ENCODE measurements at regions not wholly inside any gene's neighbourhood (a gene's known extent, or its start where the extent isn't known, plus 50 kb on each side); places are given as distances from the start of the nearest gene placed in this dataset.

- DNase-seq, result no peak
These were observed 347.5 kb downstream of the GPAM start for GRCh38 chr10:111836064-111836463.

GRCh38 chr10:111836571-111836970, 347.0 kb downstream of the GPAM start:
- no peak for DNase-seq

GRCh38 chr10:111837086-111837485, 346.5 kb downstream of the GPAM start:
- no peak for DNase-seq

DNA sequence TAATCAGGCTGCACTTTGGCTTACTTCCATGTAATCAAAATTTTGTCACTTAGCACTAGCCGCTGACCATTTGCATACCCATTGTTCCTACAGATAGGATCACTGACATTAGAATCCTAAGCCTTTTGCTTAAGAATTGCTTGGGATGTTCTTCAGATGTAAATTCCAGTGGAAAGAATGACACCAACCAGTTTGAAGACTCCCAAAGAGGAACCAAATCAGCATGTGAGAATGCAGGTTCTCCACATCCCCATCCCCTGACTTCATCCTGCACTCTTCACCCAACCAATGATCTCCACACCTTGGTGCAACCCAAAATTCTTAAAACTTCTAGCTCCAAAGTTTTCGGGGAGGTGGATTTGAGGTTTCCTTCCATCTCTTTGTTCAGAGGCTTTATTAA, 345.6 kb downstream of the GPAM start:
- DNase-seq, result no peak

DNA sequence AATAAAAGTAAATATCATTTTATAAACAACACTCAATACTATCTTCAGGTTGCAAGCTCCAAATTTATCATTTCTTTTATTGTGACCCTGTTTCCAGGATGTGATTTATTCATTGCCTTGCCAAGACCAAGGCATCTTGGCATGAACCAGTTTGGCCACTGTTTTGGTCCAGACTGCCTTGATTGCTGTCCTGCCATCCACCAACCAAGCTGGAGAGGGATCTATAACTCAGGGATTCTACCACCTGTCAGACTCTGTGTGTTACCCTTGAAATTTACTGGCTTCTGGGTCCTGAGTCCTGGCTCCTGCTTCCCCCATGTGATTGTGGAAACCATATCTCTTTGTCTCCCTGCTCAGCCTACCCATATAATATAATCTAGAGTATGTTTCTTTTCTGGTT, 343.0 kb downstream of the GPAM start:
- no peak for DNase-seq

GRCh38 chr10:111852801-111853200, 330.8 kb downstream of the GPAM start:
- no peak for DNase-seq

- DNase-seq, result no peak
These were observed 326.9 kb downstream of the GPAM start for GRCh38 chr10:111856631-111857030.

- no peak for DNase-seq
These were observed 318.0 kb downstream of the GPAM start for GRCh38 chr10:111865550-111865949.

GRCh38 chr10:111871458-111871857, 312.1 kb downstream of the GPAM start:
- no peak for DNase-seq

DNA sequence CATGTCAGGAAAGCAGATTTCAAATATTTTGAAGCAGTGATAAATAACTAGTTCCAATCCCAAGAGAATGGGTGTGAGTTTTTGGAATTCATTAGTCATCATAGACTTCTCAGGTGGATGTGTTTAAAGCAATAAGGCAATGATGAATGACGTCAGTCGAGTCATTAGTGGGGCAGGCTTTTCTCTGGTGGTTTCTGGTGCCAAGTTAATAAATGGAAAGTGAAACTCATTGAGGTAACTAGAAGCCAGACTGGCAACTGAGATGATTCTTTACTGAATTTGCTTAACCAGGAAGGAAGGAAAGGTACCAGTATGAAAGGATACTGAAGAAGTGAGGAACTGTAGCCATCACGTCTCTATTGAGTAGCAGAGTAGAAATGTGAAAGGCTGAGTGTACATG, 311.0 kb downstream of the GPAM start:
- no peak for DNase-seq

- no peak for DNase-seq
These were observed 310.5 kb downstream of the GPAM start for GRCh38 chr10:111873041-111873440.

DNA sequence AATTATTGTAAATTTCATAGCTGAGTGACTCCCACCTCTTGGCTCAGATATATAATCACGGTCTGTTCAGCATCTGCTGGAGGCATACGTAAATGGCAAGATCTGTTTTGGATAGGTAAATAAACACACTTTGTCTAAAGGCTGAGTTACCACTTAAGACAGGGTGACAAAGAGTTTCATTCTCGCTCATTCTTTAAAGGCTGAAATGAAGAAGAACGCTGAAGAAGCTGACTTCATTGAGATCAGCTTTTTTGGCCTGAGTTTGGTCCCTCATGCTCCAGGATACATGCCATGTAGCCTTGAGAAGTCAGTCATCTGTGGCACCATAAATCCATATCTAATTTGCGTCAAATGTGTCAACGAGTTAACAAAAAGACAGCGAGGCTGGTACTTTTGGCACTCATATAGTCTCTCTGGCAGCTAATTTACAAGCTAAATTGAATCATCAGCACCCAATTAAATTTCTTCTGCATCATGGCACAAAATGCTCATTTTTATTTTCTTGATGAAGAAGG, 309.9 kb downstream of the GPAM start:
- no peak for DNase-seq

DNA sequence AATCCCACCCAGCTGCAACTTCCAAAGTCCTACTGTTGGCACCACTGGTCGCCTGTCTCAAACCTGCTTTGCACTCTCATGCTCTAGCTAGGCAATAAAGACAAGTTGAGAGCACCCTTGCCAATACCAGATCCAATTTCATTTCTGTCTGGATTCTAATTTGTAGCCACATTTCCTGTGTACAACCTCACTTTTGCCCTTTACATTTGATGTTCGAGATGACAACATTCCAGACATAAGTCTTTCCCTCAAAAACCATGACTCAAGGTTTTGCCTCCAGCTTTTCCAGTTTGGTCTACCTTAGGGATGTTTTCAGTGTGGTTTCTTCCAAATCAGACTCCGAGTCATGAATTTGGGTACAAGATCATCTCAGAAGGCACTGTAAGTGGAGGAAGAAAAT, 309.0 kb downstream of the GPAM start:
- no peak for DNase-seq

DNA sequence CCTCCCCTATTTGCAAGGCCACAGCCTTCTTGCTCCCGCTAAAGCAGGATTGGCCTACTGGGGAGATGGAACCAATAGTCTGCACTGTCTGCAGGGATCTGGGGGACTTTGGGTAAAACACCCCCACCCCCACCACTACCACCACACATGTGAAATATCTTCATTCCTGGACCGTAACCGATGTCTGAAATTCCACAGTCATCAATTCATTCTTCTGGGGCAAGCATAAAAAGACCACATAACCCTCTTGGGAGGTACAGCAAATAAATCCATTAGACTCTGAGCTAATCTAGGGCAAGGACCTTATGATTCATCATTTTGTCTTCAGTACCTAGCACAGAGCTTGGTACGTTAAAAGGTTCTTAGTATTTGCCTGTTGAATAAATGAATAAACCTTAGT, 307.8 kb downstream of the GPAM start:
- DNase-seq, result no peak

DNA sequence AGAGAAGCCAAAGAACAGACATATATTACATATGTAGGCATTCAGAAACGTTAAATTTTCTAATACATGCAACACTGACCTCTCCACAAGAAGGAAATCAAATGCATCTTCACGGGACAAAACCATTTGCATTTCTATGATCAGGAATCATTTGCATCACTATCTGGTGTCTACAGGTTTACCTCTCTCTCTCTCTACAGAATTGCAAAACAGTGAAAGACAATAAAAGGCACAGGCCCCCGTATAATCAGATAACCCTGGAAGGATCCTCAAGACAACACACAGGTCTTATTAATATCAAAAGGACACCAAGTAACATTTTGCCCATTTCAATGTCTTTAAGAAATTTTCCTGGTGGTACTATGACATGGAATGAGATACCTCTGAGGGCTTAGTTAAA, 306.3 kb downstream of the GPAM start:
- no peak for DNase-seq

DNA sequence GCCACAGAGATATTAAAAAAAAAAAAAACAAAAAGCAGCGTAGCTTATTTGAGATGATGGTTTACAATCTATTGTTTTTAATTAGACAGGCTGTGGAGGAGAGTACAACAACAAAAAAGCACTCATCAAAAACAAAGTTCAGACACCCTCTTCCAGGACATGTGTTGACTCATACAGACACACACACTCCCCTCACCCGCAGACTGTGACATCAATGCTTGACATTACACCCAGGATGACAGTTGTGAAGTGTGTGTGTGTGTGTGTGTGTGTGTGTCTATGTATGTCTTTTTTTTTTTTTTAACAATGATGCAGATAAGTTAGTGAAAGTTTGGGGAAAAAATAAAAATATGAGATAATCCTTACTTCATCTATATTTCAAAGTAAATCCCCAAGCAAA, 303.6 kb downstream of the GPAM start:
- DNase-seq, result no peak

DNA sequence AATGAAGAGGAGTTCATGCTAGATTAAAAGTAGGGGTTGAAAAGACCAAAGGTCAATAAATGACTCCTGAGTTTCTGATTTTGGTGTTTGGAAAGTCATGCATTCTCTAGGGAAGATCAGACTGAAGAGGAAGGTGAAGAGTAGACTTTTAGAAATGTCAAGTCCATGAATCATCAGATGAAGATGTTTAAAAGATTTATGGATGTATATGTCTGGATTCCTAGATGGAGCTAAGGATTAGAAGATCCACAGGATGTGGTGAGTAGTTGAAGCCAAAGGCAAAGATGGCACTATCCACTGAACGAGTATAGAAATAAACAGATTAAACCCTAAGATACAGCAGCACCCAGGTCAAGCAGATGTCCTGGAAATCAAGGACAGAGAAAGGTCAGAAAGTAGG, 298.5 kb downstream of the GPAM start:
- no peak for DNase-seq

DNA sequence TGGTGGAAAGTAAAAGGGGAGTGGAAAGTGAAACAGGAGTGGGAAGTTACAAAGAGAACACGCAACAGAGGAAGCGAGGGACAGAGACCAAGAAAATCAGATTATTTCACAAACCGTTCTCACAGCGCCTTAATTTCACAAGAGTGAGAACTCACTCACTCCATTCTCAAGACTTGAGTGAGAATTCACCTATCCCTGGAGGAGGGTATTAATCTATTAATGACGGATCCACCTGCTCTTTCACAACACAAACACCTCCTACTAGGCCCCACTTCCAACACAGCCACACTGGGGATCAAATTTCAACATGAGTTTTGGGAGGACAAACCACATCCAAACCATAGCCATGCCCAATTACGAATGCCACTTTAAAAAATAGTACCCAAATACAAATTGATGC, 297.6 kb downstream of the GPAM start:
- DNase-seq, result no peak

DNA sequence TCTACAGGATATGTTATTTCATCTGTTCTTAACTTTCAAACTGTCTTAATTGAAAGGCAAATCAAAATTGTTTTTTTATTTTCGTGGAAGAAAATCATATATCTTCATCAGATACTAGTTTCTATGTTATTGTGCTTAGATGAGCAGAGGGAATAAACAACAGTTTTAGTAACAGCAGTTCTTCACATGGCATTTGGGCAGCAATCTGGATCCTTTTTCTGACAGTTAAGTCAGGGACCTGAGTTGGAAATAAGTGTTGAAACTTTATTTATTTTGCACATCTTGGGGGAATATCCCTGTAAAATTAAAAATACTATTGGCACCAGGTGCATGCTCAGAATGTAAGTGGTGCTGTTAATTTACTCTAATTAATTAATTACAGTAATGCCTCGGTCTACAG, 296.3 kb downstream of the GPAM start:
- DNase-seq, result no peak

DNA sequence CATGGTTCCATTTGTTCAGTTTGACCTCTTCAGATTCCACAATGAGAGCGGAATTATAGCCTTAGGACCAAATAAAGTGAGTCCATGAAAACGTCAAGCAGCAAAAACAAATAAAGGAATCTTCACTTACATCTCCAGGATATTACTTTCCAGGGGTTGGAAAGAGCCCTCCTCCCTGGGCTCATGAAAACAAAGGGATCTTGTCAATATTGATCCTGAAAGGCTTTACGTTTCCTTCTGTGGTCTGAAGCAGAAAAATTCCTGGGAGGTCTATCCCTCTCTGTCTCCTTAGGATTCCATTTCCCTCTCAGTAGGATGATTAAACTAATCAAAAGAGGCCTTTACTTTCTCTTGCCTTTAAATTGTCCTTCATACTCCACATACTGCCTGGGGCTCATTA, 293.5 kb downstream of the GPAM start:
- DNase-seq, result no peak

- DNase-seq, result no peak
These were observed 267.6 kb downstream of the GPAM start for GRCh38 chr10:111916011-111916410.

DNA sequence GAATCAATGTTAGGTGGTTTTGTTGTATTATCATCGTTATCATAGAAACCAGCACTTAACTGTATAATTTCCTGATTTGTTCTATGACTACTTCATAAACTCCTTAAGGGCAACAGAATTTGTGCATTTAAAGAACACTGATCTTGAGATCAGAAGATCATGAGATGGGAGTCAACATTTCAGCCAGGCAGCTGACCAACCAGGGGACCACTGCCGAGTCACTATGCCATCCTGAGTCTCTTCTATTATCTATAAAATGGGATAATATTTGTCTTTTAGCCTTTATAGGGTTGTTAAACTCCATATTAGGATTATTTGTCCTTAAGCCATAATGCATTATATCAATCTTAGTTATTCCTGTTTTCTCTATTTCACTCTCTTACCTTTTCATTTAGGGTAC, 261.7 kb downstream of the GPAM start:
- DNase-seq, result no peak

DNA sequence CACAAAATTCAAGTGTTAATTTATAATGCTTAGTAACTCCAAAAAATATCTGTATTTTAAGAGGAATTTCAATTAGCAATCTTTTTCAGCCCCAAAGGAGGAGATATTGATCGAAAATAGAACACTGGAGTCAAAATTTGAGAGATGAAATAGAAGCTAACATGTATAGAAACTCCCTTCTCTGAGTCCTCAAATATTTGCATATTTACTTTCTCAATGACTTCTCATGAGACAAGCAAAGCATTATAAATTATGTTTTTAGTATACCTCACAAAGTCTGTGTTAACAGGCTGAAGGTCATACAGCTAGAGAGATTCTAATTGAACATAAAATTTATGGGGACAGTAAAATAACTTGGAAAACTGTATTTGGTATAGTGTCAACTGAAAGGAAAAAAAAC, 260.5 kb downstream of the GPAM start:
- no peak for DNase-seq

- no peak for DNase-seq
These were observed 257.3 kb downstream of the GPAM start for GRCh38 chr10:111926286-111926685.

DNA sequence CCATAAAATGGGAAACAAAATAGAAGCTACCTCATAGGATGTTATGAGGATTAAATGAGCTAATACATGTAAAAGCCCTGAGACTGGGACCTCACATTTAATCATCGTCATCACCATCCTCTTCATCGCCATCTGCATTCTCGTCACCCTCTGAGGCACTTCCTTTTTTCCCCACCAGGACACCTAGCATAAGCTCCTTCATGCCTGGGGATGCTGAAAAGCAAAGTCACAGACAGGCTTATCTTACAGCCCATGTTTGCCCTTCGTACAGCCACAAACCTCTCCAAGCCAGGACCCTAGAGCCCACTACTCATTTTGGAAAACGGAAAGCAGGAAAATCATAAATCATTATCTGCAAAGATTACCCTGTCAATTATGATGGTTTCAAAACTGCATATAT, 249.6 kb downstream of the GPAM start:
- no peak for DNase-seq

GRCh38 chr10:111934931-111935330, 248.6 kb downstream of the GPAM start:
- no peak for DNase-seq
